Fibroblast of lung (primary cell): ENCODE measurements at regions not wholly inside any gene's neighbourhood (a gene's known extent, or its start where the extent isn't known, plus 50 kb on each side); places are given as distances from the start of the nearest gene placed in this dataset.

Source experiments
- DNase-seq, 2 donors: peaks; one replicate each; pipeline versions ENCODE4 v3.0.0 to v3.0.0-alpha.2; 2010; ENCODE audit warnings: low read depth in 2 of 2
- H2AFZ ChIP-seq: 2 replicates; pipeline ENCODE4 v1.5.1; 2012; ENCODE audit warnings: low read length, control low read depth, inconsistent platforms
- H3K27ac ChIP-seq: 2 replicates; pipeline ENCODE4 v1.5.1; 2011; ENCODE audit warnings: low read length, control low read depth; ENCODE audit not compliant: insufficient read depth
- H3K27me3 ChIP-seq: 2 replicates; pipeline ENCODE4 v1.5.1; 2011; ENCODE audit warnings: mild to moderate bottlenecking, low read length; ENCODE audit not compliant: control insufficient read depth, insufficient read depth
- H3K36me3 ChIP-seq: 2 replicates; pipeline ENCODE4 v1.5.1; 2011; ENCODE audit warnings: low read length; ENCODE audit not compliant: control insufficient read depth, insufficient read depth
- H3K4me1 ChIP-seq: 2 replicates; pipeline ENCODE4 v1.5.1; 2011; ENCODE audit warnings: low read length; ENCODE audit not compliant: control insufficient read depth, insufficient read depth; ENCODE audit errors: extremely low read depth
- H3K4me2 ChIP-seq: 2 replicates; pipeline ENCODE4 v1.5.1; 2011; ENCODE audit warnings: low read length, control low read depth; ENCODE audit not compliant: insufficient read depth; ENCODE audit errors: extremely low read depth
- H3K4me3 ChIP-seq, 4 experiments: fragments of 200-600 bp in 1 of 4; sonication (generic) in 1 of 4; replicated peaks in 1 of 4; 2 replicates each; pipeline ENCODE4 v1.5.1; 2011 to 2016; ENCODE audit warnings: low read length in 4 of 4, low read depth in 3 of 4, mild to moderate bottlenecking in 3 of 4, control low read depth in 2 of 4, inconsistent platforms in 1 of 4, mixed read lengths in 1 of 4; ENCODE audit not compliant: insufficient read depth in 1 of 4; ENCODE audit errors: control extremely low read depth in 1 of 4
- H3K79me2 ChIP-seq: 2 replicates; pipeline ENCODE4 v1.5.1; 2012; ENCODE audit warnings: mild to moderate bottlenecking, low read length, inconsistent platforms; ENCODE audit not compliant: control insufficient read depth, insufficient read depth
- H3K9ac ChIP-seq: 2 replicates; pipeline ENCODE4 v1.5.1; 2011; ENCODE audit warnings: mild to moderate bottlenecking, low read length, control low read depth; ENCODE audit not compliant: insufficient read depth
- H3K9me3 ChIP-seq: 2 replicates; pipeline ENCODE4 v1.5.1; 2012; ENCODE audit warnings: low read depth, low read length; ENCODE audit not compliant: control insufficient read depth, insufficient read depth
- H4K20me1 ChIP-seq: 2 replicates; pipeline ENCODE4 v1.5.1; 2011; ENCODE audit warnings: low read length; ENCODE audit not compliant: control insufficient read depth, insufficient read depth; ENCODE audit errors: extremely low read depth
- EZH2 ChIP-seq: IDR thresholded peaks from 2 replicates; pipeline ENCODE4 v1.5.1; 2012; ENCODE audit warnings: low read length, control low read depth, mild to moderate bottlenecking; ENCODE audit errors: missing control alignments
- TF ChIP-seq, protein P1 (sequence below), 2 donors: IDR thresholded peaks in 1 of 2; conservative IDR thresholded peaks in 1 of 2; 1 replicate in 1 of 2; 2 replicates in 1 of 2; pipeline ENCODE4 v1.5.1; 2011 to 2012; ENCODE audit warnings: low read length in 2 of 2, control low read depth in 1 of 2, inconsistent platforms in 1 of 2, low read depth in 1 of 2, mild to moderate bottlenecking in 1 of 2

DNA sequence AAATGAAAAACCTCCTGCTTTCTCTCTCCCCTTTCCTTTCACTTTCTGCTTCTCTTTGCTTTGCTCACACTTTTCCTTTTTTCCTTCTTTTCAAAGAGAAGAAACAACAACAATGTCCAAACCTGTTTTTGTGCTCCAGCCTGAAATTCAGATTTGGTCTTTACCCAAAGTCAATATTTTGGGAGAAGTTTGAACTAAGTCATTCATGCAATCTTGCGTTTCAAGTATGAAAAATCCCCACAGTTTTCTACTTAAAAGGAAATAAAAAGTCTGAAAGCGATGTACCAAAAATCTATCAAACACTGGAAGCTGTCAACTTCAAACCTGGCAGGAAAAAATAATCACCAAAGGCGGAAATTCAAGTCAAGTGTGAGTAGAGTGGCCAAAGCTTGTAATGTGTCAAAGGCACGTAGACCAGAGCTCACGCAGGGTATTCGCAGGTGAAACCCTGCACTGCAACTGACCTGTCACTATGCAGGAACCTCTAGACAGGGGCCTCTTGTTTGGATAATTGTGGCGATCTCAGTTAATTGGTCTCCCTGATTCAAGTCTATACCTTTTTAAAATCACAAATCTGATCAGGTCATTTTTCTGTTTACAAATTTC lies 118.8 kb upstream of the GALNT15 start:
- peak; percentile 36 to 70 for DNase-seq
- Histone ChIP-seq H3K4me2 (no peak overlapping the region), H3K27me3 (no peaks in the 10 kb centered on the region), H3K4me3 (no peak overlapping the region), H2AFZ (no peak overlapping the region), H3K36me3 (no peaks in the 10 kb centered on the region), H3K27ac (no peak overlapping the region), H4K20me1 (no peaks in the 10 kb centered on the region), H3K79me2 (no peaks in the 10 kb centered on the region), H3K4me1 (peaks cover 17% of the 10 kb centered on the region), H3K9me3 (no peaks in the 10 kb centered on the region), H3K9ac (no peak overlapping the region)
- no peak for TF ChIP-seq EZH2
- TF ChIP-seq, protein P1, sequence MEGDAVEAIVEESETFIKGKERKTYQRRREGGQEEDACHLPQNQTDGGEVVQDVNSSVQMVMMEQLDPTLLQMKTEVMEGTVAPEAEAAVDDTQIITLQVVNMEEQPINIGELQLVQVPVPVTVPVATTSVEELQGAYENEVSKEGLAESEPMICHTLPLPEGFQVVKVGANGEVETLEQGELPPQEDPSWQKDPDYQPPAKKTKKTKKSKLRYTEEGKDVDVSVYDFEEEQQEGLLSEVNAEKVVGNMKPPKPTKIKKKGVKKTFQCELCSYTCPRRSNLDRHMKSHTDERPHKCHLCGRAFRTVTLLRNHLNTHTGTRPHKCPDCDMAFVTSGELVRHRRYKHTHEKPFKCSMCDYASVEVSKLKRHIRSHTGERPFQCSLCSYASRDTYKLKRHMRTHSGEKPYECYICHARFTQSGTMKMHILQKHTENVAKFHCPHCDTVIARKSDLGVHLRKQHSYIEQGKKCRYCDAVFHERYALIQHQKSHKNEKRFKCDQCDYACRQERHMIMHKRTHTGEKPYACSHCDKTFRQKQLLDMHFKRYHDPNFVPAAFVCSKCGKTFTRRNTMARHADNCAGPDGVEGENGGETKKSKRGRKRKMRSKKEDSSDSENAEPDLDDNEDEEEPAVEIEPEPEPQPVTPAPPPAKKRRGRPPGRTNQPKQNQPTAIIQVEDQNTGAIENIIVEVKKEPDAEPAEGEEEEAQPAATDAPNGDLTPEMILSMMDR (conservative IDR thresholded peaks at IDR 0.05 in 1 of 2, IDR thresholded peaks at IDR 0.05 in 1 of 2; ENCODE audit: low read depth in 1 of 2, low read length in 2 of 2) = no peak

DNA sequence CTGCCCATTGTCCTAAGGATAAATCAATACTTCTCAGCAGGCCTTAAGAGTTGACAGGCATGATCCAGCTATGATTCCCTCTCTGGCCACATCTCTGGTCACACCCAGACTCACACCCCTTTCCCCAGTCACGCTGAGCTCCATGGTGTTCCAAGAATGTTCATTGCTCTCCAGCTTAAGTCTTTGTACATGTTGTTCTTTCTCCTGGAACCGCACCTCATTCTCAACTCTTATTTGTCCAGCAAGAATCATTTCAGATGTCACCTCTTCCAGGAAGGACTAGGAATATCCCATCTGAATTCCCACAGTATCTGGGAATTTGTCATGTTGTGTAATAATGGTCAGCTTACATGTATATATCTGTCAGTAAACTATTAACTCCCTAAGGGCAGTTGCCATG lies 118.3 kb upstream of the GALNT15 start:
- Histone ChIP-seq H4K20me1 (no peaks in the 10 kb centered on the region), H3K27ac (no peak overlapping the region), H2AFZ (no peak overlapping the region), H3K4me3 (no peak overlapping the region), H3K36me3 (no peaks in the 10 kb centered on the region), H3K9me3 (no peaks in the 10 kb centered on the region), H3K9ac (no peak overlapping the region), H3K27me3 (no peaks in the 10 kb centered on the region), H3K4me2 (no peak overlapping the region), H3K4me1 (peaks cover 22% of the 10 kb centered on the region), H3K79me2 (no peaks in the 10 kb centered on the region)
- no peak for TF ChIP-seq EZH2
- TF ChIP-seq, protein P1 (conservative IDR thresholded peaks at IDR 0.05 in 1 of 2, IDR thresholded peaks at IDR 0.05 in 1 of 2; ENCODE audit: low read depth in 1 of 2, low read length in 2 of 2) = no peak
- DNase-seq = peak; percentile 63 to 75

DNA sequence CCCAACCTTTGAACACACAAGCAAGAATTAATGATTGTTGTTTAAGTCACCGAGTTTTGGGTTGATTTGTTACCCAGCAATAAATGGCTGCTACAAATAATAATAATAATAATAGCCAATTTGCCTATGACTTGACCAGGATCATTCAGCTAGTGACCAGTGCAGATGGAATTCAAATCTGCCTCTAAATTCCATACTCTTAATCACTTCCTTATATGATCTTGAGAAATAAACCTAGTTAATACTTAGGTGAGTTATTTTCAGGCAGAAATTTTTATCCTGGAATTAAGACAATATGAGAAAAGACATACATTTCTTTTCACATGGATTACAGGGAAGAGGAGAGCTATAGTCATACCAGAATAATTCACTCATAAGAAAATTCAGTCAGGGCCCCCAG lies 116.0 kb upstream of the GALNT15 start:
- H3K79me2 ChIP-seq = no peaks in the 10 kb centered on the region
- H3K9ac ChIP-seq = no peak overlapping the region
- H3K36me3 ChIP-seq = no peaks in the 10 kb centered on the region
- DNase-seq = peak in 1 of 2 donors; percentile 45
- peak overlapping the region; percentile 97 for H3K27ac ChIP-seq
- H4K20me1 ChIP-seq = no peaks in the 10 kb centered on the region
- H3K9me3 ChIP-seq = no peaks in the 10 kb centered on the region
- no peak overlapping the region for H3K4me2 ChIP-seq
- no peak overlapping the region for H3K4me3 ChIP-seq
- H2AFZ ChIP-seq = no peak overlapping the region
- no peaks in the 10 kb centered on the region for H3K27me3 ChIP-seq
- no peak for TF ChIP-seq EZH2
- TF ChIP-seq, protein P1 (conservative IDR thresholded peaks at IDR 0.05 in 1 of 2, IDR thresholded peaks at IDR 0.05 in 1 of 2; ENCODE audit: low read depth in 1 of 2, low read length in 2 of 2) = no peak
- peaks cover 29% of the 10 kb centered on the region for H3K4me1 ChIP-seq
